EH (cell line): ENCODE measurements at regions not wholly inside any gene's neighbourhood (a gene's known extent, or its start where the extent isn't known, plus 50 kb on each side); places are given as distances from the start of the nearest gene placed in this dataset.
"Not testable (repeated sequence)": the region's sequence is repeated elsewhere in the genome, so short reads cannot be mapped to it uniquely, and the experiment has no call there.

Source experiments
- DNase-seq: peaks from one replicate; pipeline ENCODE4 v3.0.0-alpha.2; 2015; ENCODE audit warnings: low read depth

GRCh38 chr22:22810018-22810427, 77.6 kb upstream of the IGLL5 start:
- peak; percentile 27 for DNase-seq

- no peak for DNase-seq
Observed at GRCh38 chr22:22810471-22810870, 77.1 kb upstream of the IGLL5 start.

- no peak for DNase-seq
Observed at GRCh38 chr22:22811016-22812009, 76.3 kb upstream of the IGLL5 start.

- DNase-seq, result no peak
Observed at GRCh38 chr22:22812031-22812905, 75.3 kb upstream of the IGLL5 start.

- no peak for DNase-seq
Observed at GRCh38 chr22:22813126-22814075, 74.2 kb upstream of the IGLL5 start.

- no peak for DNase-seq
Observed at GRCh38 chr22:22814666-22815396, 72.8 kb upstream of the IGLL5 start.

- no peak for DNase-seq
Observed at GRCh38 chr22:22815397-22816170, 72.0 kb upstream of the IGLL5 start.

- DNase-seq, result no peak
Observed at GRCh38 chr22:22816171-22816514, 71.5 kb upstream of the IGLL5 start.

GRCh38 chr22:22816766-22817410, 70.7 kb upstream of the IGLL5 start:
- no peak for DNase-seq

- no peak for DNase-seq
Observed at GRCh38 chr22:22817468-22818201, 70.0 kb upstream of the IGLL5 start.

- DNase-seq, result no peak
Observed at GRCh38 chr22:22818202-22818538, 69.4 kb upstream of the IGLL5 start.

- no peak for DNase-seq
Observed at GRCh38 chr22:22818861-22819855, 68.5 kb upstream of the IGLL5 start.

GRCh38 chr22:22820076-22820475, 67.5 kb upstream of the IGLL5 start:
- DNase-seq, result no peak

GRCh38 chr22:22820626-22821025, 67.0 kb upstream of the IGLL5 start:
- DNase-seq, result no peak

GRCh38 chr22:22821340-22821739, 66.3 kb upstream of the IGLL5 start:
- no peak for DNase-seq

- DNase-seq, result no peak
Observed at GRCh38 chr22:22822106-22822505, 65.5 kb upstream of the IGLL5 start.

- not testable (repeated sequence) for DNase-seq
Observed at GRCh38 chr22:22822553-22822952, 65.1 kb upstream of the IGLL5 start.
